OCI-LY1 (cell line): ENCODE measurements at regions not wholly inside any gene's neighbourhood (a gene's known extent, or its start where the extent isn't known, plus 50 kb on each side); places are given as distances from the start of the nearest gene placed in this dataset.

Experiments used
- EZH2 ChIP-seq: fragments of 200-600 bp; sonication (generic), shearing (Covaris generic); IDR thresholded peaks from 2 replicates; pipeline ENCODE4 v1.8.0; 2017; ENCODE audit warnings: borderline replicate concordance, mixed run types, mild to moderate bottlenecking, antibody characterized with exemption, low read length, moderate library complexity, mixed read lengths
- TF ChIP-seq, protein P1 (sequence below): fragments of 200-600 bp; sonication (generic), shearing (Covaris generic); IDR thresholded peaks from 2 replicates; pipeline ENCODE4 v1.5.1; 2017; ENCODE audit warnings: mild to moderate bottlenecking, antibody characterized with exemption, low read length, moderate library complexity, mixed read lengths

DNA sequence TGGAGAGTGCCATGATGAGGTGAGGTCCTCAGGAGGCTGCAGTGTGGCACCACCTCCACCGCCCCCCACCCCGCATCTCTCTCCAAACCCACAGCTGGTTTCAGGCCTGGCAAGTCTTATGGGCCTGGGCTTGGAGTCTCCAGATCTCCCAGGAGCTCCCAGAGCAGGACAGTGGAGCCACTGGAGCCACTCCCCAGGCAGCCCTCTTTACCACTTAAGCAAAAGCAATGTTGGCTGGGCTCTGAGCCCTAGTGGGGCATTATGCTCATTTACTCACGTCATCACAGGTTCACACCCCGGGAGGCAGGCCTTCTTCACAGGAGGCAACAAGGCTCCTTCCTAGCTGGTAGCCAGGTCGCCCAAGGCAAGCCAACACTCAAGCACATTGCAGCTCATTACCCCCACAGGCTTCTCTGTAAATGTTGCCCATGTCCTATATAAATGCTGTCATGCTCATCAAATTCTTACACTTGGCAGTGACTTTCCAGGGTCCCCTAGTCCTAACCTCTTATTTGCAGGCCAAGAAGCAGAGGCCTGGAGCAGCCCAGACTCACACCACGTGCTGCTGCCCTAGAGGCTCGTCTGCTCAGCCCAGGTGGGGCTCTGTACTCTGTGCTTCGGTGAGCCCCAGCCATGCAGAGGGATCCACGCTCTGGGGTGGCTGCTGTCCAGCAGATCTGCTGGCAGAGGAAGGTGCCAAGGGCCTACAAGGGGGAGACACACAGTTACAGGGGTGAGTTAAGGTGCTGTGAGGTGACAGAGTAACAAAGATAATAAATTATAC, 459.3 kb downstream of the MATN1 start:
- TF ChIP-seq, protein P1, sequence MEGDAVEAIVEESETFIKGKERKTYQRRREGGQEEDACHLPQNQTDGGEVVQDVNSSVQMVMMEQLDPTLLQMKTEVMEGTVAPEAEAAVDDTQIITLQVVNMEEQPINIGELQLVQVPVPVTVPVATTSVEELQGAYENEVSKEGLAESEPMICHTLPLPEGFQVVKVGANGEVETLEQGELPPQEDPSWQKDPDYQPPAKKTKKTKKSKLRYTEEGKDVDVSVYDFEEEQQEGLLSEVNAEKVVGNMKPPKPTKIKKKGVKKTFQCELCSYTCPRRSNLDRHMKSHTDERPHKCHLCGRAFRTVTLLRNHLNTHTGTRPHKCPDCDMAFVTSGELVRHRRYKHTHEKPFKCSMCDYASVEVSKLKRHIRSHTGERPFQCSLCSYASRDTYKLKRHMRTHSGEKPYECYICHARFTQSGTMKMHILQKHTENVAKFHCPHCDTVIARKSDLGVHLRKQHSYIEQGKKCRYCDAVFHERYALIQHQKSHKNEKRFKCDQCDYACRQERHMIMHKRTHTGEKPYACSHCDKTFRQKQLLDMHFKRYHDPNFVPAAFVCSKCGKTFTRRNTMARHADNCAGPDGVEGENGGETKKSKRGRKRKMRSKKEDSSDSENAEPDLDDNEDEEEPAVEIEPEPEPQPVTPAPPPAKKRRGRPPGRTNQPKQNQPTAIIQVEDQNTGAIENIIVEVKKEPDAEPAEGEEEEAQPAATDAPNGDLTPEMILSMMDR: no peak
- TF ChIP-seq EZH2: no peak
